ENCODE measurements at regions not wholly inside any gene's neighbourhood (a gene's known extent, or its start where the extent isn't known, plus 50 kb on each side); places are given as distances from the start of the nearest gene placed in this dataset.

DNA sequence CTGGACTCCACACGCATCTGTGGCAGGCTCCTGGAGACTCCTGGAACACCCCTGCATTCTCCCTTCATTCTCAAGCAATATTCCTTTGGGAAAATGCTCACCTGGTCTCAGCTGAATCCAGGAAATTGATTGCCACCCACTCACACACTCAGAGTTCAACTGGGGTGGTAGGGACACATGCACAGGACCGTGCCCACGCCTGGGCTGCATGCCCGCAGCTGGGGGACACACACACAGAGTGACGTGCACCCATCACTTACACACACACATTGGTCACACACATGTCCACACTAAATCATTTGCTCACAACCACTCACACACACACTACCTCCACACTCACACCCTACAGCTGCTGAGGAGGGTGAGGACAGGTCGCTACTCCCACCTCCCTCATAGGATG is 84.8 kb downstream of the ENGASE start:
- TF ChIP-seq, protein P1, sequence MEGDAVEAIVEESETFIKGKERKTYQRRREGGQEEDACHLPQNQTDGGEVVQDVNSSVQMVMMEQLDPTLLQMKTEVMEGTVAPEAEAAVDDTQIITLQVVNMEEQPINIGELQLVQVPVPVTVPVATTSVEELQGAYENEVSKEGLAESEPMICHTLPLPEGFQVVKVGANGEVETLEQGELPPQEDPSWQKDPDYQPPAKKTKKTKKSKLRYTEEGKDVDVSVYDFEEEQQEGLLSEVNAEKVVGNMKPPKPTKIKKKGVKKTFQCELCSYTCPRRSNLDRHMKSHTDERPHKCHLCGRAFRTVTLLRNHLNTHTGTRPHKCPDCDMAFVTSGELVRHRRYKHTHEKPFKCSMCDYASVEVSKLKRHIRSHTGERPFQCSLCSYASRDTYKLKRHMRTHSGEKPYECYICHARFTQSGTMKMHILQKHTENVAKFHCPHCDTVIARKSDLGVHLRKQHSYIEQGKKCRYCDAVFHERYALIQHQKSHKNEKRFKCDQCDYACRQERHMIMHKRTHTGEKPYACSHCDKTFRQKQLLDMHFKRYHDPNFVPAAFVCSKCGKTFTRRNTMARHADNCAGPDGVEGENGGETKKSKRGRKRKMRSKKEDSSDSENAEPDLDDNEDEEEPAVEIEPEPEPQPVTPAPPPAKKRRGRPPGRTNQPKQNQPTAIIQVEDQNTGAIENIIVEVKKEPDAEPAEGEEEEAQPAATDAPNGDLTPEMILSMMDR (IDR thresholded peaks at IDR 0.05): no peak
- no peak for TF ChIP-seq REST (IDR thresholded peaks at IDR 0.05; ENCODE audit: insufficient read depth in 1 of 2, low read depth in 2 of 2, low read length in 1 of 2)
